HFFc6 (cell line): ENCODE measurements at regions not wholly inside any gene's neighbourhood (a gene's known extent, or its start where the extent isn't known, plus 50 kb on each side); places are given as distances from the start of the nearest gene placed in this dataset.

Experiments
- DNase-seq: peaks from one replicate; pipeline ENCODE4 v3.0.0-alpha.2; 2018
- H3K27ac Mint-ChIP-seq: 2 replicates; pipeline ENCODE4 v1.8.0; 2020; ENCODE audit warnings: mild to moderate bottlenecking, mixed read lengths
- H3K27me3 Mint-ChIP-seq: 2 replicates; pipeline ENCODE4 v1.8.0; 2021; ENCODE audit warnings: mild to moderate bottlenecking, moderate library complexity, mixed read lengths; ENCODE audit not compliant: insufficient read depth
- H3K36me3 Mint-ChIP-seq: 2 replicates; pipeline ENCODE4 v1.8.0; 2021; ENCODE audit warnings: low read depth, mixed read lengths
- H3K4me1 Mint-ChIP-seq: 2 replicates; pipeline ENCODE4 v1.8.0; 2020; ENCODE audit warnings: low read depth, mixed read lengths
- H3K4me3 Mint-ChIP-seq: 2 replicates; pipeline ENCODE4 v1.8.0; 2020; ENCODE audit warnings: mild to moderate bottlenecking, moderate library complexity, mixed read lengths
- H3K9me3 Mint-ChIP-seq: 2 replicates; pipeline ENCODE4 v1.8.0; 2020; ENCODE audit warnings: mild to moderate bottlenecking, mixed read lengths
- TF ChIP-seq, protein P1 (sequence below): fragments of 200-600 bp; sonication (generic); IDR thresholded peaks from 2 replicates; pipeline ENCODE4 v1.5.0; 2021; ENCODE audit warnings: antibody characterized with exemption, mild to moderate bottlenecking

DNA sequence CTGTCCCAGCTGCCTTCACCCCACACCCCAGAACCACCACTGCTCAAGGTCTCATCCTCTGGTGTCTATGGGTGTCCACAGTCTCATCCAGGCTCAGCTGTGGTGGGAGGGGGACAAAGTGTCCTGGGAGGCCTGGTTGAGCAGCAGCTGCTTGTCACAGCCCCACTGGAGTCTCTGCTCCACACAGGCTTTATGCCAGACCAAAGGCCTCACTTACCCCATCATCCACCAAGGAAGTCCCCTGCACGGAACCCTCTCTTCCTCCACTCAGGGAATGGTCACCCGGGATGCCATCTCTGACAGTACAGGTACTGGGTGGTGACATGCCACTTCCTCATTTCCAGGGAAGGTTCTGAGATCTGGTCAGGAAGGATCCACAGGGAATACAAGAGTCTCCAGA lies 925.4 kb upstream of the ZNF722 start:
- Mint-ChIP-seq H3K27me3 (no peaks in the 10 kb centered on the region), H3K9me3 (peaks cover 82% of the 10 kb centered on the region), H3K27ac (no peak overlapping the region), H3K36me3 (peaks cover 10% of the 10 kb centered on the region), H3K4me3 (no peak overlapping the region), H3K4me1 (no peaks in the 10 kb centered on the region)
- DNase-seq, result no peak
- TF ChIP-seq, protein P1, sequence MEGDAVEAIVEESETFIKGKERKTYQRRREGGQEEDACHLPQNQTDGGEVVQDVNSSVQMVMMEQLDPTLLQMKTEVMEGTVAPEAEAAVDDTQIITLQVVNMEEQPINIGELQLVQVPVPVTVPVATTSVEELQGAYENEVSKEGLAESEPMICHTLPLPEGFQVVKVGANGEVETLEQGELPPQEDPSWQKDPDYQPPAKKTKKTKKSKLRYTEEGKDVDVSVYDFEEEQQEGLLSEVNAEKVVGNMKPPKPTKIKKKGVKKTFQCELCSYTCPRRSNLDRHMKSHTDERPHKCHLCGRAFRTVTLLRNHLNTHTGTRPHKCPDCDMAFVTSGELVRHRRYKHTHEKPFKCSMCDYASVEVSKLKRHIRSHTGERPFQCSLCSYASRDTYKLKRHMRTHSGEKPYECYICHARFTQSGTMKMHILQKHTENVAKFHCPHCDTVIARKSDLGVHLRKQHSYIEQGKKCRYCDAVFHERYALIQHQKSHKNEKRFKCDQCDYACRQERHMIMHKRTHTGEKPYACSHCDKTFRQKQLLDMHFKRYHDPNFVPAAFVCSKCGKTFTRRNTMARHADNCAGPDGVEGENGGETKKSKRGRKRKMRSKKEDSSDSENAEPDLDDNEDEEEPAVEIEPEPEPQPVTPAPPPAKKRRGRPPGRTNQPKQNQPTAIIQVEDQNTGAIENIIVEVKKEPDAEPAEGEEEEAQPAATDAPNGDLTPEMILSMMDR, result no peak

DNA sequence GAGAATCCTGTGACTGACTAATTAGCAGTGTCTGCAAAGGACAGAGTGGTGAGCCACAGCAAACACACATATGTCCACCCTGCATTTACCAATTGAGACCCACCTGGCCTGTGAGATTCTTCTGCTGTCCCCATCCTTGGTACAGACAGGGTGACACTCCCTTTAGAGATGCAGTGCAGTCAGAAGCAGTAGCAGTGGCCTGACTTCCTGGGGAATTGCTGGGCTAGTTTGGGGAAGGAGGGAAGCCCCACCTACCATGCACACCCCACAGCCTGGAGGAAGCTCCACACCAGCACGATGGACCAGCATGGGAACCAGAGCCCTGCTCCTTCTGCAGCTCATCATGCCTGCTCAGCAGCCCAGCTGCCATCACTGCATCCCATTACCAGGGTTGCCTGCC lies 924.9 kb upstream of the ZNF722 start:
- TF ChIP-seq, protein P1, result no peak
- Mint-ChIP-seq H3K27me3 (no peaks in the 10 kb centered on the region), H3K36me3 (peaks cover 10% of the 10 kb centered on the region), H3K9me3 (peaks cover 83% of the 10 kb centered on the region), H3K4me1 (no peaks in the 10 kb centered on the region), H3K4me3 (no peak overlapping the region), H3K27ac (no peak overlapping the region)
- no peak for DNase-seq

DNA sequence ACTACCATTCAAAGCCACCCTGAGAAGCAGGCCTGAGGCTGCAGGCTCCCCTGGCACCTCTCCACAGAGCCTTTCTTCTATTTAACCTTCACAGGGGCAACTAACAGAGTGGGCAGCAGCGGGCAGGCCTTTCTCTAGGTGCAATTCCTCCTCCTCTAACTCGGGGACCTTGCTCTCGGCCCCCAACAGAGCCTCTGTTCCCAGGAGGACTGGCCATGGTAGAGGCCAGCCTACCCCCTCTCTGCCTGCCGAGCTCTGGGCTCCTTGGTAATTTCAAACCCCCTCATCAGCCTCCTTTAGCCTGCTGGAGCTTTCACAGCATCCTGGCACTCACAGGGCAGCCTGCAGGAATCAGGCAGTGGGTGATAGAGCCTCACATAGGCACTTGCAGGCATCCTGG lies 920.8 kb upstream of the ZNF722 start:
- TF ChIP-seq, protein P1, result no peak
- Mint-ChIP-seq H3K4me1 (no peaks in the 10 kb centered on the region), H3K4me3 (no peak overlapping the region), H3K27ac (no peak overlapping the region), H3K27me3 (no peaks in the 10 kb centered on the region), H3K36me3 (peaks cover 10% of the 10 kb centered on the region), H3K9me3 (peaks cover 92% of the 10 kb centered on the region)
- no peak for DNase-seq

DNA sequence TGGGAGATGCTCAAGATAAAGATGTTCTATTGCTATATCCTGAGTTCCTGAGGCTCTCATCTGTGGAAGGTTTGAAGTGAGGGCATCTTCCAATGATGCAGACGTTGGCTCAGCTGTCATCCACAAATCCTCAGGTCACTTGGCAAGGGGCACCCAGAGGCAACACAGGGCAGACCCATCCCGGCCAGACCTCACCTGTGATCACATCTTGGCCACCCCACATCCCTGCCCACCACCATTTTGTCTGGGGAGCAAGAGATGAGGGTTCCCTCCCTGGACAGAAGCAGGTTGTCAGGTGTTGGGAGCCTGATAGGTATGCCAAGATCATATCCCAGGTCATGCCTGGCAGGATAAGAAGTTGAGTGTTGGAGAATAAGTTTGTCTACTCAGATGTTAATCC lies 918.2 kb upstream of the ZNF722 start:
- DNase-seq, result no peak
- Mint-ChIP-seq H3K4me1 (no peaks in the 10 kb centered on the region), H3K4me3 (no peak overlapping the region), H3K9me3 (peaks cover 89% of the 10 kb centered on the region), H3K27ac (no peak overlapping the region), H3K27me3 (no peaks in the 10 kb centered on the region), H3K36me3 (peaks cover 6% of the 10 kb centered on the region)
- TF ChIP-seq, protein P1, result no peak

DNA sequence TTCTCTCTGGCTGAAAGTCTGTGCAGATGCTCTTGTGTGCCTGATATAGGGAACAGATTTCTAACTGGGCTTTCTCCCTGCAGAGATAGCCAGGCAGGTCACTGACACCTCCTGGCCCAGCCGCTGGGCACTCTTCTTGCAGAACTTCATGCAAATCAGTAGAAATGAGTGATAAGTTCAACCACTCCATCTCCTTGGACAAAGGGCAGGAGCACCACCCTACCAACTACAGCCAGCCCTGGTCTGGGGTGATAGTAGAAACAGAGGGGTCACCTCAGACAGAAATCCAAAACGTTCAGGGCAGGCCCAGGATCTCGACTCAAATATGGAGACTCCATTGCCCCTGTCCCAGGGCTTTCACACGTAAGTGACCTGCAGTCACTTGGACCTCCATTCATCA lies 917.8 kb upstream of the ZNF722 start:
- no peak overlapping the region for H3K4me3 Mint-ChIP-seq
- H3K27ac Mint-ChIP-seq, result no peak overlapping the region
- H3K9me3 Mint-ChIP-seq, result peaks cover 87% of the 10 kb centered on the region
- H3K36me3 Mint-ChIP-seq, result peaks cover 7% of the 10 kb centered on the region
- no peaks in the 10 kb centered on the region for H3K4me1 Mint-ChIP-seq
- DNase-seq, result no peak
- TF ChIP-seq, protein P1, result no peak
- no peaks in the 10 kb centered on the region for H3K27me3 Mint-ChIP-seq

DNA sequence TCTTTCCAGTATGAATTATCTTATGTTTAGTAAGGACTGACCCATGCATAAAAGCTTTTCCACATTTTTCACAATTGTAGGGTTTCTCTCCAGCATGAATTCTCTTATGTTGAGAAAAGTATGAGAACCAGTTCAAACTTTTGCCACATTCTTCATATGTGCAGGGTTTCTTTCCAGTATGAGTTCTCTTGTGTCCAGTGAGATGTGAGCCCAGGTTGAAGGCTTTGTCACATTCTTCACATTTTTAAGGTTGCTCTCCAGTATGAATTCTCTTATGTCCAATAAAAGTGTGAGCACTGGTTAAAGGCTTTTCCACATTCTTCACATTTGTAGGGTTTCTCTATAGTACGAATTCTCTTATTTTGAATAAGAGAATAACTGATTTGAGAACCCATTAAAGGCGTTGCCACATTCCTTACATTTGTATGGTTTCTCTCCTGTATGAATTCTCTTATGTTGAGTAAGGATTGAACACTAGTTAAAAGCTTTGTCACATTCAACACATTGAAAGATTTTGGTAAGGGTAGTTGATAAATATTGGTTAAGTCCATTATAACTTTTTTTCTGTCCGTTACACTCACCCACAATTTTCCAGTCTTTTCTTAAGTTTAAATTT lies 911.0 kb upstream of the ZNF722 start:
- Mint-ChIP-seq H3K4me3 (no peak overlapping the region), H3K27ac (no peak overlapping the region), H3K9me3 (peaks cover 89% of the 10 kb centered on the region), H3K4me1 (no peaks in the 10 kb centered on the region), H3K36me3 (peaks cover 33% of the 10 kb centered on the region), H3K27me3 (no peaks in the 10 kb centered on the region)
- TF ChIP-seq, protein P1, result no peak
- no peak for DNase-seq
